Colon (tissue), 2 donors: ENCODE measurements at regions not wholly inside any gene's neighbourhood (a gene's known extent, or its start where the extent isn't known, plus 50 kb on each side); places are given as distances from the start of the nearest gene placed in this dataset.
"Not testable (repeated sequence)": the region's sequence is repeated elsewhere in the genome, so short reads cannot be mapped to it uniquely, and the experiment has no call there.

Experiments used
- FAIRE-seq: peaks from 2 replicates; lab custom pipeline; 2012; peaks lifted over from hg19 to GRCh38; lab: Jason Lieb, UNC
- donor health status: control.
- donor health status: control.

- FAIRE-seq, result no peak
Measured at GRCh38 chr13:59360916-59361315, 802.8 kb downstream of the DIAPH3 start.

- no peak for FAIRE-seq
Measured at GRCh38 chr13:59363313-59363712, 800.4 kb downstream of the DIAPH3 start.

GRCh38 chr13:59363947-59364346 is 799.8 kb downstream of the DIAPH3 start:
- no peak for FAIRE-seq

- FAIRE-seq, result no peak
Measured at GRCh38 chr13:59364641-59365085, 799.1 kb downstream of the DIAPH3 start.

GRCh38 chr13:59367467-59367866 is 796.3 kb downstream of the DIAPH3 start:
- no peak for FAIRE-seq

GRCh38 chr13:59367904-59368303 is 795.8 kb downstream of the DIAPH3 start:
- no peak for FAIRE-seq

- FAIRE-seq, result no peak
Measured at GRCh38 chr13:59368693-59369092, 795.0 kb downstream of the DIAPH3 start.

- no peak for FAIRE-seq
Measured at GRCh38 chr13:59371229-59371628, 792.5 kb downstream of the DIAPH3 start.

- no peak for FAIRE-seq
Measured at GRCh38 chr13:59373341-59373740, 790.4 kb downstream of the DIAPH3 start.

GRCh38 chr13:59374691-59375090 is 789.0 kb downstream of the DIAPH3 start:
- no peak for FAIRE-seq

- FAIRE-seq, result no peak
Measured at GRCh38 chr13:59384154-59384553, 779.6 kb downstream of the DIAPH3 start.

GRCh38 chr13:59391696-59392095 is 772.0 kb downstream of the DIAPH3 start:
- FAIRE-seq, result no peak

GRCh38 chr13:59392328-59392727 is 771.4 kb downstream of the DIAPH3 start:
- FAIRE-seq, result no peak

- FAIRE-seq, result no peak
Measured at GRCh38 chr13:59394496-59394895, 769.2 kb downstream of the DIAPH3 start.

GRCh38 chr13:59398127-59398526 is 765.6 kb downstream of the DIAPH3 start:
- no peak for FAIRE-seq

GRCh38 chr13:59398661-59399060 is 765.1 kb downstream of the DIAPH3 start:
- no peak for FAIRE-seq

GRCh38 chr13:59399513-59399912 is 764.2 kb downstream of the DIAPH3 start:
- no peak for FAIRE-seq

GRCh38 chr13:59404331-59404730 is 759.4 kb downstream of the DIAPH3 start:
- FAIRE-seq, result no peak

GRCh38 chr13:59407251-59407650 is 756.5 kb downstream of the DIAPH3 start:
- not testable (repeated sequence) for FAIRE-seq

- FAIRE-seq, result no peak
Measured at GRCh38 chr13:59408738-59409137, 755.0 kb downstream of the DIAPH3 start.

- no peak for FAIRE-seq
Measured at GRCh38 chr13:59409211-59409610, 754.5 kb downstream of the DIAPH3 start.

- FAIRE-seq, result no peak
Measured at GRCh38 chr13:59409634-59410200, 754.0 kb downstream of the DIAPH3 start.

- FAIRE-seq, result no peak
Measured at GRCh38 chr13:59413126-59413525, 750.6 kb downstream of the DIAPH3 start.

- no peak for FAIRE-seq
Measured at GRCh38 chr13:59414006-59414405, 749.7 kb downstream of the DIAPH3 start.

- FAIRE-seq, result no peak
Measured at GRCh38 chr13:59415498-59415897, 748.2 kb downstream of the DIAPH3 start.
